ENCODE measurements at regions not wholly inside any gene's neighbourhood (a gene's known extent, or its start where the extent isn't known, plus 50 kb on each side); places are given as distances from the start of the nearest gene placed in this dataset.

GRCh38 chr21:43306911-43307676 lies 119.8 kb downstream of the SIK1 start:
- TF ChIP-seq CTCF (IDR thresholded peaks at IDR 0.05; ENCODE audit: poor library complexity): no peak
- TF ChIP-seq EZH2 (IDR thresholded peaks at IDR 0.05; ENCODE audit: borderline replicate concordance): no peak
- no peak for TF ChIP-seq EZH2phosphoT487 (IDR thresholded peaks at IDR 0.05; ENCODE audit: low read depth, severe bottlenecking, unreplicated experiment)
